Transverse colon (tissue), 4 donors: ENCODE measurements at regions not wholly inside any gene's neighbourhood (a gene's known extent, or its start where the extent isn't known, plus 50 kb on each side); places are given as distances from the start of the nearest gene placed in this dataset.

Source experiments
- CTCF ChIP-seq, 5 experiments: fragments of 200-600 bp in 3 of 5; fragments of 450-650 bp in 2 of 5; sonication (generic) in 3 of 5; IDR thresholded peaks; 1 replicate in 2 of 5; 2 replicates in 3 of 5; pipeline ENCODE4 v1.5.1; 2016 to 2017; ENCODE audit warnings: antibody characterized with exemption in 5 of 5, inconsistent platforms in 3 of 5, mild to moderate bottlenecking in 2 of 5, moderate library complexity in 1 of 5
- POLR2A ChIP-seq: fragments of 450-650 bp; IDR thresholded peaks from one replicate; pipeline ENCODE4 v1.6.1; 2016; ENCODE audit warnings: antibody characterized with exemption, mild to moderate bottlenecking, moderate library complexity
- POLR2AphosphoS5 ChIP-seq, 3 donors: sonication (generic); formaldehyde crosslinking; IDR thresholded peaks; one replicate each; pipeline ENCODE4 v1.6.1; 2016; ENCODE audit warnings: antibody characterized with exemption in 3 of 3

- TF ChIP-seq CTCF (IDR thresholded peaks at IDR 0.05) = no peak
- TF ChIP-seq POLR2A = no peak
- no peak for TF ChIP-seq POLR2AphosphoS5 (IDR thresholded peaks at IDR 0.05)
These were observed 559.0 kb downstream of the PDCD6IP start for GRCh38 chr3:34357461-34357860.
